SK-N-SH (cell line): ENCODE measurements at regions not wholly inside any gene's neighbourhood (a gene's known extent, or its start where the extent isn't known, plus 50 kb on each side); places are given as distances from the start of the nearest gene placed in this dataset.
A peak's percentile ranks its signal among the peaks of the same experiment; 100 is the strongest.

ENCODE experiments used
- CTCF ChIA-PET: fragments of 300-600, 350-600 bp; formaldehyde crosslinking; extraction: SDS; loops from one replicate; lab custom pipeline; 2021; lab: Yijun Ruan, JAX
- POLR2A ChIA-PET: fragments of 350-600 bp; sonication (Branson Sonifier 250); formaldehyde crosslinking; extraction: SDS; loops from one replicate; lab custom pipeline; 2020; ENCODE audit warnings: antibody characterized with exemption, inconsistent platforms; lab: Yijun Ruan, JAX
- DNase-seq: peaks from one replicate; pipeline ENCODE4 v3.0.0; 2012
- H2AFZ ChIP-seq: fragments of 200-600 bp; sonication (generic); 2 replicates; pipeline ENCODE4 v1.8.1; 2016; ENCODE audit warnings: antibody characterized with exemption, mild to moderate bottlenecking, low read depth
- H3F3A ChIP-seq: fragments of 200-600 bp; sonication (generic); replicated peaks from 2 replicates; pipeline ENCODE3; 2016; ENCODE audit warnings: antibody characterized with exemption, mild to moderate bottlenecking; ENCODE audit not compliant: insufficient read depth
- H3K27ac ChIP-seq, 2 experiments: fragments of 200-500 bp in 1 of 2; fragments of 200-600 bp in 1 of 2; sonication (Bioruptor generic) in 1 of 2; sonication (generic), shearing (Covaris generic) in 1 of 2; 2 replicates each; pipeline versions ENCODE4 v1.5.1 to v1.6.1; 2014 to 2016; ENCODE audit warnings: low read depth in 2 of 2, inconsistent platforms in 1 of 2, low read length in 1 of 2, mild to moderate bottlenecking in 1 of 2, mixed read lengths in 1 of 2
- H3K27me3 ChIP-seq: fragments of 200-600 bp; sonication (generic), shearing (Covaris generic); 2 replicates; pipeline ENCODE4 v1.6.1; 2016; ENCODE audit warnings: mixed run types; ENCODE audit not compliant: insufficient read depth
- H3K36me3 ChIP-seq, 2 experiments: fragments of 200-500 bp in 1 of 2; fragments of 200-600 bp in 1 of 2; sonication (Bioruptor generic) in 1 of 2; sonication (generic) in 1 of 2; replicated peaks in 1 of 2; 2 replicates each; pipeline versions ENCODE3 to v1.5.1; 2014 to 2016; ENCODE audit warnings: low read length in 1 of 2, mild to moderate bottlenecking in 1 of 2; ENCODE audit not compliant: insufficient read depth in 2 of 2, control insufficient read depth in 1 of 2
- H3K4me1 ChIP-seq, 2 experiments: fragments of 200-500 bp in 1 of 2; fragments of 200-600 bp in 1 of 2; sonication (Bioruptor generic) in 1 of 2; sonication (generic), shearing (Covaris generic) in 1 of 2; 2 replicates each; pipeline versions ENCODE4 v1.5.1 to v1.6.1; 2014 to 2016; ENCODE audit warnings: low read depth in 1 of 2, low read length in 1 of 2, mixed run types in 1 of 2; ENCODE audit not compliant: insufficient read depth in 2 of 2, control insufficient read depth in 1 of 2
- H3K4me2 ChIP-seq: fragments of 200-600 bp; sonication (generic), shearing (Covaris generic); 2 replicates; pipeline ENCODE4 v1.6.1; 2017; ENCODE audit warnings: mixed run types
- H3K4me3 ChIP-seq, 2 experiments: fragments of 200-500 bp in 1 of 2; fragments of 200-600 bp in 1 of 2; sonication (Bioruptor generic) in 1 of 2; sonication (generic), shearing (Covaris generic) in 1 of 2; 2 replicates each; pipeline versions ENCODE4 v1.5.1 to v1.8.1; 2014 to 2016; ENCODE audit warnings: low read depth in 2 of 2, inconsistent platforms in 1 of 2, low read length in 1 of 2, mild to moderate bottlenecking in 1 of 2, mixed read lengths in 1 of 2, moderate library complexity in 1 of 2
- H3K79me2 ChIP-seq: fragments of 200-600 bp; sonication (generic); 2 replicates; pipeline ENCODE4 v1.8.1; 2017; ENCODE audit warnings: mild to moderate bottlenecking; ENCODE audit not compliant: insufficient read depth
- H3K9ac ChIP-seq: fragments of 200-600 bp; sonication (generic); 2 replicates; pipeline ENCODE4 v1.6.1; 2017; ENCODE audit warnings: mixed run types
- H3K9me2 ChIP-seq: fragments of 200-600 bp; sonication (generic); 2 replicates; pipeline ENCODE4 v1.6.1; 2017; ENCODE audit warnings: mixed run types
- H3K9me3 ChIP-seq: fragments of 200-600 bp; sonication (generic); 2 replicates; pipeline ENCODE4 v1.6.1; 2017; ENCODE audit warnings: mixed run types, mild to moderate bottlenecking, moderate library complexity
- H4K20me1 ChIP-seq: fragments of 200-600 bp; sonication (generic); 2 replicates; pipeline ENCODE4 v1.6.1; 2017; ENCODE audit warnings: mild to moderate bottlenecking, mixed run types; ENCODE audit not compliant: insufficient read depth
- CHD2 ChIP-seq: fragments of 150-350 bp; IDR thresholded peaks from 2 replicates; pipeline ENCODE4 v1.6.1; 2018; ENCODE audit warnings: low read length; ENCODE audit not compliant: partially characterized antibody
- CTCF ChIP-seq: fragments of 200-600 bp; sonication (generic); IDR thresholded peaks from 2 replicates; pipeline ENCODE4 v1.6.1; 2017; ENCODE audit warnings: antibody characterized with exemption, mild to moderate bottlenecking, moderate library complexity
- ELF1 ChIP-seq: IDR thresholded peaks from 2 replicates; pipeline ENCODE4 v1.4.0; 2012
- FOXJ3 ChIP-seq: sonication (generic); formaldehyde crosslinking; IDR thresholded peaks from 2 replicates; pipeline ENCODE4 v1.5.1; 2020; ENCODE audit warnings: mild to moderate bottlenecking, missing genetic modification reagents
- FOXM1 ChIP-seq: IDR thresholded peaks from 2 replicates; pipeline ENCODE4 v1.4.0; 2012; ENCODE audit warnings: low read depth, mild to moderate bottlenecking
- GATA2 ChIP-seq: sonication (generic); formaldehyde crosslinking; IDR thresholded peaks from 2 replicates; pipeline ENCODE4 v1.5.0; 2020; ENCODE audit warnings: mild to moderate bottlenecking, missing genetic modification reagents
- JUND ChIP-seq: IDR thresholded peaks from 2 replicates; pipeline ENCODE4 v1.4.0; 2012
- MAX ChIP-seq: IDR thresholded peaks from 2 replicates; pipeline ENCODE4 v1.4.0; 2012; ENCODE audit warnings: low read depth
- MEF2A ChIP-seq: IDR thresholded peaks from 2 replicates; pipeline ENCODE4 v1.4.0; 2012; ENCODE audit warnings: low read depth, borderline replicate concordance
- MXI1 ChIP-seq: IDR thresholded peaks from 2 replicates; pipeline ENCODE4 v1.6.1; 2012; ENCODE audit warnings: mild to moderate bottlenecking, low read depth, low read length, improper control_type of control experiment
- NFIC ChIP-seq: IDR thresholded peaks from 2 replicates; pipeline ENCODE4 v1.4.0; 2012; ENCODE audit warnings: borderline replicate concordance
- NRF1 ChIP-seq: IDR thresholded peaks from 2 replicates; pipeline ENCODE4 v1.6.1; 2012; ENCODE audit warnings: low read depth, mild to moderate bottlenecking, low read length
- POLR2AphosphoS5 ChIP-seq: IDR thresholded peaks from 2 replicates; pipeline ENCODE4 v1.6.1; 2012; ENCODE audit warnings: low read depth, low read length
- RCOR1 ChIP-seq: fragments of 150-350 bp; IDR thresholded peaks from 2 replicates; pipeline ENCODE4 v1.6.1; 2017; ENCODE audit warnings: antibody characterized with exemption, low read length
- REST ChIP-seq: IDR thresholded peaks from 2 replicates; pipeline ENCODE4 v1.6.1; 2012; ENCODE audit warnings: mild to moderate bottlenecking, low read depth, low read length, moderate library complexity
- RFX5 ChIP-seq: IDR thresholded peaks from 2 replicates; pipeline ENCODE4 v1.6.1; 2012; ENCODE audit warnings: mild to moderate bottlenecking, improper control_type of control experiment, low read length
- RXRA ChIP-seq: IDR thresholded peaks from 2 replicates; pipeline ENCODE4 v1.4.0; 2012; ENCODE audit warnings: low read depth, mild to moderate bottlenecking, borderline replicate concordance
- SMC3 ChIP-seq: IDR thresholded peaks from 2 replicates; pipeline ENCODE4 v1.6.1; 2012; ENCODE audit warnings: low read depth, low read length, improper control_type of control experiment
- TAF1 ChIP-seq: IDR thresholded peaks from 2 replicates; pipeline ENCODE4 v1.6.1; 2012; ENCODE audit warnings: low read depth, mild to moderate bottlenecking, low read length, moderate library complexity, borderline replicate concordance
- USF1 ChIP-seq: IDR thresholded peaks from 2 replicates; pipeline ENCODE4 v1.4.0; 2012; ENCODE audit warnings: low read depth, borderline replicate concordance
- WGBS: methylation state at CpG from one replicate; pipeline ENCODE4 v1.1.6; 2017; ENCODE audit warnings: low lambda C conversion rate; 5-methylcytosine and 5-hydroxymethylcytosine counted together
- TF ChIP-seq, protein P1 (sequence below): fragments of 150-350 bp; IDR thresholded peaks from 2 replicates; pipeline ENCODE4 v1.6.1; 2017; ENCODE audit warnings: antibody characterized with exemption, low read length, low read depth, borderline replicate concordance

- no peak for DNase-seq
- H4K20me1 ChIP-seq, result no peaks in the 10 kb centered on the region
- no peaks in the 10 kb centered on the region for H3K27me3 ChIP-seq
- no peak overlapping the region for H3K4me3 ChIP-seq
- 73% methylated on average over 3 of the region's 3 CpGs for WGBS
- no peaks in the 10 kb centered on the region for H3K79me2 ChIP-seq
- H3K9me2 ChIP-seq, result no peaks in the 10 kb centered on the region
- POLR2A ChIA-PET, result no interaction called here
- no peak overlapping the region for H2AFZ ChIP-seq
- peak overlapping the region in 1 of 2 experiments; percentile 10; a peak in 1 of 4 replicates for H3K27ac ChIP-seq
- no peak overlapping the region for H3K9ac ChIP-seq
- TF ChIP-seq RFX5 (no peak), NRF1 (no peak), RCOR1 (no peak), FOXJ3 (CRISPR knock-in tag) (no peak), RXRA (no peak), MAX (no peak), CHD2 (no peak), SMC3 (no peak), POLR2AphosphoS5 (no peak), GATA2 (no peak), ELF1 (no peak), TAF1 (no peak)
- TF ChIP-seq, protein P1, sequence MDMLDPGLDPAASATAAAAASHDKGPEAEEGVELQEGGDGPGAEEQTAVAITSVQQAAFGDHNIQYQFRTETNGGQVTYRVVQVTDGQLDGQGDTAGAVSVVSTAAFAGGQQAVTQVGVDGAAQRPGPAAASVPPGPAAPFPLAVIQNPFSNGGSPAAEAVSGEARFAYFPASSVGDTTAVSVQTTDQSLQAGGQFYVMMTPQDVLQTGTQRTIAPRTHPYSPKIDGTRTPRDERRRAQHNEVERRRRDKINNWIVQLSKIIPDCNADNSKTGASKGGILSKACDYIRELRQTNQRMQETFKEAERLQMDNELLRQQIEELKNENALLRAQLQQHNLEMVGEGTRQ, result no peak
- TF ChIP-seq, all 33 proteins: peak for 0
- Histone ChIP-seq H3K9me3 (no peaks in the 10 kb centered on the region), H3K36me3 (no peaks in the 10 kb centered on the region), H3K4me2 (0 out of 2 replicates have a peak overlapping the region, but pooled peaks have one; percentile 11), H3K4me1 (peaks cover 0 to 4% of the 10 kb centered on the region in 2 experiments; a peak in 1 of 4 replicates), H3F3A (no peaks in the 10 kb centered on the region)
- CTCF ChIA-PET, result interaction anchor here (0.7 to 1.2 kb wide), 3 partner anchors 41 to 314 kb away, joined by 3 to 4 read pairs (median 4); no protein-coding TSS in a partner anchor
These were observed 270.2 kb upstream of the IGFBP3 start for GRCh38 chr7:46191296-46191695.

DNA sequence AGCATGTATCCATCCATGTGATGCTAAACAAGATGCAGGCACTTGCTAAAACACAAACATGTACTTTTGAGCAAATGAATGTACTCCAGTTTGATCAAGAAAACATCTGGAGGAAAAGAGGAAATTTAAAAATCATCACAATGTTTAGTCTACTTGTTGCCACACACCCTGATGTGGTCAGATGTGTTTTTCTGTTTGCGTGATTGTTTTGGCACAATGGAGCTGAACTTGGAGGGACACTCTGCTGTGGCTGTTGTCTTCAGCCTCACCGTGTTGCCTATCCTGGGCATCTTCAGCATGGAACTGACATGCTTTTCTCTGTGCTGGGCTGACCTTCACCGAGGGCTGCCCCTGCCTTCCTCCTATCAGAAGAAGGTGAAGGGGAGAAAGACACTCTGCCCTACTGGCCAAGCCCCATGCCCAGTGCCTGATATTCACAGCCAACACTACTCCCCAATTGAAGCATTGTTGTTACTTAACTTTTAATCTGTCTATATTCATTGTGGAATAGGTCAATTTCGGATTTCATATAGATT, 268.3 kb upstream of the IGFBP3 start:
- no peak overlapping the region for H3K9ac ChIP-seq
- DNase-seq, result no peak
- no peak overlapping the region for H3K4me2 ChIP-seq
- H3K27me3 ChIP-seq, result no peaks in the 10 kb centered on the region
- no peak overlapping the region for H2AFZ ChIP-seq
- 63% methylated on average over 4 of the region's 4 CpGs for WGBS
- H3K4me1 ChIP-seq, result peaks cover 3 to 4% of the 10 kb centered on the region in 2 experiments; a peak in 2 of 4 replicates
- H3K36me3 ChIP-seq, result no peaks in the 10 kb centered on the region
- ChIA-PET CTCF (interaction anchor here (0.9 kb wide), 1 partner anchor 9 kb away, joined by 3 read pairs; no protein-coding TSS in a partner anchor), POLR2A (no interaction called here)
- H3K9me3 ChIP-seq, result no peaks in the 10 kb centered on the region
- H3K27ac ChIP-seq, result no peak overlapping the region
- H3F3A ChIP-seq, result no peaks in the 10 kb centered on the region
- no peaks in the 10 kb centered on the region for H3K79me2 ChIP-seq
- no peak overlapping the region for H3K4me3 ChIP-seq
- no peaks in the 10 kb centered on the region for H3K9me2 ChIP-seq
- no peaks in the 10 kb centered on the region for H4K20me1 ChIP-seq
- TF ChIP-seq MXI1, result no peak
- TF ChIP-seq FOXM1, result no peak
- no peak for TF ChIP-seq CTCF
- no peak for TF ChIP-seq NFIC
- no peak for TF ChIP-seq SMC3
- no peak for TF ChIP-seq USF1
- TF ChIP-seq MEF2A, result no peak
- TF ChIP-seq NRF1, result no peak
- no peak for TF ChIP-seq MAX
- TF ChIP-seq JUND, result no peak
- no peak for TF ChIP-seq REST
